Caki2 (cell line): ENCODE measurements at regions not wholly inside any gene's neighbourhood (a gene's known extent, or its start where the extent isn't known, plus 50 kb on each side); places are given as distances from the start of the nearest gene placed in this dataset.

ENCODE experiments used
- DNase-seq: peaks from one replicate; pipeline ENCODE4 v3.0.0-alpha.2; 2015; ENCODE audit warnings: low read depth
- in situ Hi-C: cut with HindIII; loops from 2 replicates; pipeline ENCODE4 v1.10.0; 2016; ENCODE audit warnings: low sequenced_read_pairs, low pct_unique_long_range_greater_than_20kb, mixed read lengths

DNA sequence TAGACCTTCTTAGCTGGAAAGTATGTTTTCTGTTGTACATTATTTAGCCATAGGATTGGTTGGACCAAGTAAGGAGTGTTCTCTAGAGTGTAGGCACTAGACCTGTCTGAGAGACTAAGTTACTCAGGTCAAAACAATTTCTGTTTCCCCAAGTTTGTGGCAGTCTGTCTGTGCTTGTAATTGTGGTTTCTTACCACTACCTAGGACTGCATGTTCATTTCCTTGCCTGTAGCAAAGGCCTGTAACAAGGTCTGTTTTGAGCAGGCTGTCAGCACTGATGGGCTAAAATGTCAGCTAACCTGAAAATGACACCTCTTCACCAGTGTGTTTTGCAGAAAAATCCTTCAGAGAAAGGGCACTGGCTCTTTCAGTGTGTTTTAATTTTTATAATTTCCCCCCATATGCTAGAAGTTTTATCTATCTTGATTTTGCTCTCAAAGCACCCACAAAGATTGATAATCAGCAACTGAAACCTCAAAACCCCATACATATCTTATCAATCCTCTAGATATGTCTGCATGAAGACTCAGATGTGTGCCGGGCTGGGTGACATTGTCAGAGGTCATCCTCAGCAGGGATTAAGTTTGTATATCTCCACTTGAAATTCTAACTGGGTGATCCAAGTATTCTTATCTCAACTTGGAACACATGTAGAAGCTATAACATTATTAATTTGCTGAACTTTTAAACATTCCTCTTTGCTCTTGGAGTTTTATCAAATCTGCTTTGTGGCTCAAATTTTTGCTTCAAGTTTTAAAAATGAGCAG, 50.7 kb upstream of the ST6GALNAC3 start:
- no peak for DNase-seq
- in situ Hi-C loops: no loop called here
